ENCODE measurements at regions not wholly inside any gene's neighbourhood (a gene's known extent, or its start where the extent isn't known, plus 50 kb on each side); places are given as distances from the start of the nearest gene placed in this dataset.

- intact Hi-C loops (cut with DNase I; ENCODE audit: low total_unique reads) = no loop called here
- no peaks in the 10 kb centered on the region for H3K36me3 ChIP-seq
- H3K27ac ChIP-seq = no peak overlapping the region
- H3K27me3 ChIP-seq = no peaks in the 10 kb centered on the region
- no peak overlapping the region for H3K4me3 ChIP-seq
- no peak for DNase-seq
- no peak for TF ChIP-seq POLR2A (IDR thresholded peaks at IDR 0.05)
- TF ChIP-seq CTCF (IDR thresholded peaks at IDR 0.05) = no peak
- H3K4me1 ChIP-seq = peaks cover 0 to 7% of the 10 kb centered on the region in 2 donors
- H3K9me3 ChIP-seq = no peaks in the 10 kb centered on the region
Observed at GRCh38 chr9:536597-537511, 304.6 kb upstream of the DMRT1 start.

GRCh38 chr9:543478-543877, 298.0 kb upstream of the DMRT1 start:
- Histone ChIP-seq H3K27me3 (no peaks in the 10 kb centered on the region), H3K36me3 (no peaks in the 10 kb centered on the region), H3K4me3 (no peak overlapping the region), H3K9me3 (no peaks in the 10 kb centered on the region), H3K27ac (no peak overlapping the region), H3K4me1 (no peaks in the 10 kb centered on the region)
- intact Hi-C loops (cut with DNase I; ENCODE audit: low total_unique reads) = no loop called here
- TF ChIP-seq CTCF (IDR thresholded peaks at IDR 0.05) (no peak), POLR2A (IDR thresholded peaks at IDR 0.05) (no peak)
- DNase-seq = no peak

- intact Hi-C loops (cut with DNase I; ENCODE audit: low total_unique reads) = no loop called here
- no peaks in the 10 kb centered on the region for H3K9me3 ChIP-seq
- TF ChIP-seq CTCF (IDR thresholded peaks at IDR 0.05) = no peak
- H3K4me3 ChIP-seq = no peak overlapping the region
- DNase-seq = peak; percentile 73 to 81
- no peaks in the 10 kb centered on the region for H3K36me3 ChIP-seq
- H3K27ac ChIP-seq = peak overlapping the region in 1 of 2 donors; percentile 58
- H3K27me3 ChIP-seq = no peaks in the 10 kb centered on the region
- no peaks in the 10 kb centered on the region for H3K4me1 ChIP-seq
Observed at GRCh38 chr9:545480-545879, 296.0 kb upstream of the DMRT1 start.

GRCh38 chr9:546235-546634, 295.3 kb upstream of the DMRT1 start:
- intact Hi-C loops (cut with DNase I; ENCODE audit: low total_unique reads) = no loop called here
- TF ChIP-seq POLR2A (IDR thresholded peaks at IDR 0.05) (no peak), CTCF (IDR thresholded peaks at IDR 0.05) (no peak)
- no peak overlapping the region for H3K4me3 ChIP-seq
- H3K36me3 ChIP-seq = no peaks in the 10 kb centered on the region
- DNase-seq = no peak
- H3K9me3 ChIP-seq = no peaks in the 10 kb centered on the region
- H3K4me1 ChIP-seq = no peaks in the 10 kb centered on the region
- H3K27ac ChIP-seq = peak overlapping the region; percentile 40 to 58
- no peaks in the 10 kb centered on the region for H3K27me3 ChIP-seq

GRCh38 chr9:546797-547223, 294.7 kb upstream of the DMRT1 start:
- no peaks in the 10 kb centered on the region for H3K36me3 ChIP-seq
- H3K27ac ChIP-seq = peak overlapping the region; percentile 40 to 58
- no peak for TF ChIP-seq POLR2A (IDR thresholded peaks at IDR 0.05)
- peak; percentile 30 to 53 (median 42) for TF ChIP-seq CTCF (IDR thresholded peaks at IDR 0.05)
- H3K27me3 ChIP-seq = no peaks in the 10 kb centered on the region
- peak; percentile 34 to 55 for DNase-seq
- no peaks in the 10 kb centered on the region for H3K9me3 ChIP-seq
- H3K4me3 ChIP-seq = no peak overlapping the region
- no peaks in the 10 kb centered on the region for H3K4me1 ChIP-seq
- intact Hi-C loops (cut with DNase I; ENCODE audit: low total_unique reads) = no loop called here
